ENCODE measurements at regions not wholly inside any gene's neighbourhood (a gene's known extent, or its start where the extent isn't known, plus 50 kb on each side); places are given as distances from the start of the nearest gene placed in this dataset.

- TF ChIP-seq CTCF (IDR thresholded peaks at IDR 0.05) (no peak), POLR2A (IDR thresholded peaks at IDR 0.05) (no peak)
Observed at GRCh38 chr2:66749566-66749965, 314.6 kb downstream of the MEIS1 start.
